Mucosa of stomach (tissue), 1 donor: ENCODE measurements at regions not wholly inside any gene's neighbourhood (a gene's known extent, or its start where the extent isn't known, plus 50 kb on each side); places are given as distances from the start of the nearest gene placed in this dataset.

Experiments used
- H3K27me3 ChIP-seq: one replicate; pipeline ENCODE4 v1.7.0; 2013; ENCODE audit warnings: mild to moderate bottlenecking, low read length; ENCODE audit not compliant: control insufficient read depth, insufficient read depth
- H3K36me3 ChIP-seq: one replicate; pipeline ENCODE4 v1.7.0; 2013; ENCODE audit warnings: low read length; ENCODE audit not compliant: control insufficient read depth, insufficient read depth
- H3K4me1 ChIP-seq: one replicate; pipeline ENCODE4 v1.7.0; 2013; ENCODE audit warnings: mild to moderate bottlenecking, low read length; ENCODE audit not compliant: control insufficient read depth, insufficient read depth
- H3K4me3 ChIP-seq: one replicate; pipeline ENCODE4 v1.7.0; 2013; ENCODE audit warnings: low read length
- H3K9ac ChIP-seq: one replicate; pipeline ENCODE4 v1.7.0; 2013; ENCODE audit warnings: mild to moderate bottlenecking, low read length, moderate library complexity
- H3K9me3 ChIP-seq: one replicate; pipeline ENCODE4 v1.7.0; 2013; ENCODE audit warnings: mild to moderate bottlenecking, low read length, moderate library complexity; ENCODE audit not compliant: control insufficient read depth
- donor health status: Pancreatic carcinoma.

- Histone ChIP-seq H3K27me3 (peaks cover 50% of the 10 kb centered on the region), H3K4me3 (no peak overlapping the region), H3K36me3 (no peaks in the 10 kb centered on the region), H3K9me3 (no peaks in the 10 kb centered on the region), H3K9ac (no peak overlapping the region), H3K4me1 (peaks cover 21% of the 10 kb centered on the region)
Measured at GRCh38 chr12:94872971-94873733, 130.3 kb downstream of the NDUFA12 start.

DNA sequence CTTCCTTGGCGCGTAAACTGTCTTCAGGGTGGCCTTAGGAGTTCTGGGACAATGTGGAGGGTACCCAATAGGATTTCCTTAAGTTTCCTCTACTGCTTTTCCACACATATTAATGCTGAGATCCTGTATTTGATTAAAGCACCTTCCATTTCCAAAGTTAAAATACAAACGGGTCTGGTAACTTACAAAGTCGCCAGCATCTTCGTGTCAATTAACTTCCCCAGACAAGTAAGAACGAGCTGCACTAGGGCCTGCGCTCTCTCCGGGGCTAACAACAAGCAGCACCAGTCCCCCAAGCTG, 130.9 kb downstream of the NDUFA12 start:
- peaks cover 50% of the 10 kb centered on the region for H3K27me3 ChIP-seq
- no peak overlapping the region for H3K4me3 ChIP-seq
- H3K4me1 ChIP-seq, result peaks cover 21% of the 10 kb centered on the region
- H3K9ac ChIP-seq, result no peak overlapping the region
- H3K9me3 ChIP-seq, result no peaks in the 10 kb centered on the region
- H3K36me3 ChIP-seq, result no peaks in the 10 kb centered on the region

DNA sequence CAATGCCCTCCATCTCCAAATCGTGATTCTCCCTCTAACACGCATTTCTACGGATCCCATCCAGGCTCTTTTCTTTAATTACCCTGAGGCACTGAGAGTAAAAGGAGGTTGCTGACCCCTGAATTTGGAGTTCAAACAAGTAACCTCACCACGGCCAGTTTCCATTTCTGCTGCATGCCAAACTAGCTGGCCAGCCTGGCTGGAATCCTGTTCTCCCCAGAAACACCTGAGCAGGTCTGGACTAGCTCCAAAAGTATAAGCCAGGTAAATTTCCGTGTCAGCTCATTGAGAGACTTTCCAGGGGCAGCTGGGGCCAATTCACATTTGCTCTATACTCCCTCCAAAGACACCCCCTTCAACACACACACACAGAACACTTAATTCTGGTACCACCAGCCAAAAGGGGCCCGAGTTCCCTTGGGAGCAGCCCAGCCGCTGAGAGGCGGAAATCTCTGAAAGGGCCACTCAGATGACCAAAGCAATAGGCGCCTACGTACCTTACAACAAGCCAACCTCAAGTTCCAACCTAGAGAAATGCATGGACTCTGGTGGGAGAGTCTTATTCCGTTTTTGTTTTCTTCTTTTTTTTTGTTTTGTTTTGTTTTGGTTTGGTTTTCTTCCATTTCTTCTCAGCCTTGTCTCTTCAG, 131.4 kb downstream of the NDUFA12 start:
- H3K9ac ChIP-seq, result no peak overlapping the region
- H3K4me3 ChIP-seq, result no peak overlapping the region
- no peaks in the 10 kb centered on the region for H3K9me3 ChIP-seq
- peaks cover 21% of the 10 kb centered on the region for H3K4me1 ChIP-seq
- H3K27me3 ChIP-seq, result peaks cover 50% of the 10 kb centered on the region
- no peaks in the 10 kb centered on the region for H3K36me3 ChIP-seq

GRCh38 chr12:94870511-94870910, 133.0 kb downstream of the NDUFA12 start:
- Histone ChIP-seq H3K9me3 (no peaks in the 10 kb centered on the region), H3K4me1 (peaks cover 21% of the 10 kb centered on the region), H3K36me3 (no peaks in the 10 kb centered on the region), H3K4me3 (no peak overlapping the region), H3K27me3 (peaks cover 44% of the 10 kb centered on the region), H3K9ac (no peak overlapping the region)

- Histone ChIP-seq H3K9me3 (no peaks in the 10 kb centered on the region), H3K27me3 (peaks cover 22% of the 10 kb centered on the region), H3K36me3 (no peaks in the 10 kb centered on the region), H3K9ac (no peak overlapping the region), H3K4me3 (no peak overlapping the region), H3K4me1 (peaks cover 10% of the 10 kb centered on the region)
Measured at GRCh38 chr12:94868161-94868560, 135.3 kb downstream of the NDUFA12 start.

DNA sequence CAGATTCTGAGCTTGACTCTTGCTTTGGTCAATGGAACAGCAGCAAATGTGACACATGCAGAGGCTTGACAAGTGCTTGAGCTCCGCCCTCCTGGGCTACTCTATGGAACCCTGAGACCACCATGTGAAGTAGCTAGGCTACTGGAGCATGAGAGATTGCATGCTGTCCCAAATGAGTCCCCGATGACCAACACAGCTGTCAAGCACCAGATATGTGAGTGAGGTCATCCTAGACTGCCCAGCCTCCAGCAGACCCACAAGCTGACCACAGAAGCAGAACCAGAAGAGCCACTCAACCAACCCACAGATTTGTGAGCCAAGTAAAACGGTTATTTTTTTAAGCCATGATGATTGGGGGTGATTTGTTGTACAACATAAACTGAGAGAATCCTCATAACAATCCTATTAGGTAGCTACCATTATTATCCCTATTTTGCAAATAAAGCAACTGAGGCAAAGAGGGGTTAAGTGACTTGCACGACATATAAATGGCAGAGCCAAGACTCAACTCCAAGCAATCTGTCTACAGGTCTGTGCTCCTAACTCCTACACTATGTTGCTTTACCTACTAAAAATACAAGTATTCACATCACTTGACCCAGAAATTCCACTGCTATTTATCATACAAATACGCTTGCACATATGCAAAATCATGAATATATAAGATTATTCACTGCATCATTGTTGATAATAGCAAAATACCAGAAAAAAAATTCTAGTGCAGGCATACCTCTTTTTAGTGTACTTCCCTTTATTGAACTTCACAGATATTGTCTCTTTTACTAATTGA, 136.2 kb downstream of the NDUFA12 start:
- no peak overlapping the region for H3K4me3 ChIP-seq
- no peak overlapping the region for H3K9ac ChIP-seq
- no peaks in the 10 kb centered on the region for H3K36me3 ChIP-seq
- H3K4me1 ChIP-seq, result peaks cover 2% of the 10 kb centered on the region
- H3K27me3 ChIP-seq, result peaks cover 13% of the 10 kb centered on the region
- no peaks in the 10 kb centered on the region for H3K9me3 ChIP-seq

- H3K9me3 ChIP-seq, result no peaks in the 10 kb centered on the region
- H3K27me3 ChIP-seq, result no peaks in the 10 kb centered on the region
- no peak overlapping the region for H3K9ac ChIP-seq
- H3K4me3 ChIP-seq, result no peak overlapping the region
- H3K36me3 ChIP-seq, result no peaks in the 10 kb centered on the region
- H3K4me1 ChIP-seq, result no peaks in the 10 kb centered on the region
Measured at GRCh38 chr12:94864987-94865386, 138.5 kb downstream of the NDUFA12 start.

GRCh38 chr12:94863321-94864035, 140.0 kb downstream of the NDUFA12 start:
- H3K4me1 ChIP-seq, result no peaks in the 10 kb centered on the region
- no peaks in the 10 kb centered on the region for H3K9me3 ChIP-seq
- no peaks in the 10 kb centered on the region for H3K36me3 ChIP-seq
- no peak overlapping the region for H3K4me3 ChIP-seq
- H3K9ac ChIP-seq, result no peak overlapping the region
- no peaks in the 10 kb centered on the region for H3K27me3 ChIP-seq

GRCh38 chr12:94862421-94862820, 141.1 kb downstream of the NDUFA12 start:
- Histone ChIP-seq H3K36me3 (no peaks in the 10 kb centered on the region), H3K9me3 (no peaks in the 10 kb centered on the region), H3K9ac (no peak overlapping the region)

DNA sequence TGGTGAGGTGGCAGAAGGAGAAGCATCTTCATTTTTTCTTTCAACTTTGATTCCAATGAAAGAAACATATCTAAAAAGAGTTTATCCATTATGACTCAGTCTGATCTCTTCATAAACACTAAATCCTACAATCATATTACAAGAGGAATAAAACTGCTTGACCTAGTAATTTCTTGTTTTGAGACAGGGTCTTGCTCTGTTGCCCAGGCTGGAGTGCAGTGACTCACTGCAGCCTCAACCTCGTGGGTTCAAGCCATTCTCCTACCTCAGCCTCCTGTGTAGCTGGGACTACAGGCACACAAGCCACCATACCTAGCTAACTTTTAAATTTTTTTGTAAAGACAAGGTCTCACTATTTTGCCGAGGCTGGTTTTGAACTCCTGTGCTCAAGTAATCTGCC, 147.2 kb downstream of the NDUFA12 start:
- no peaks in the 10 kb centered on the region for H3K27me3 ChIP-seq
- no peaks in the 10 kb centered on the region for H3K36me3 ChIP-seq
- no peaks in the 10 kb centered on the region for H3K4me1 ChIP-seq
- no peak overlapping the region for H3K4me3 ChIP-seq
- H3K9ac ChIP-seq, result no peak overlapping the region
- no peaks in the 10 kb centered on the region for H3K9me3 ChIP-seq

More at GRCh38 chr12:94862421-94862820, 141.1 kb downstream of the NDUFA12 start:
- no peaks in the 10 kb centered on the region for H3K4me1 ChIP-seq
- H3K27me3 ChIP-seq, result no peaks in the 10 kb centered on the region
- no peak overlapping the region for H3K4me3 ChIP-seq

- H3K36me3 ChIP-seq, result no peaks in the 10 kb centered on the region
- no peaks in the 10 kb centered on the region for H3K27me3 ChIP-seq
- H3K4me3 ChIP-seq, result no peak overlapping the region
- H3K9me3 ChIP-seq, result no peaks in the 10 kb centered on the region
- no peaks in the 10 kb centered on the region for H3K4me1 ChIP-seq
- no peak overlapping the region for H3K9ac ChIP-seq
Measured at GRCh38 chr12:94855853-94856252, 147.6 kb downstream of the NDUFA12 start.
